DMS 273 (cell line): ENCODE measurements at regions not wholly inside any gene's neighbourhood (a gene's known extent, or its start where the extent isn't known, plus 50 kb on each side); places are given as distances from the start of the nearest gene placed in this dataset.
"Not testable (repeated sequence)": the region's sequence is repeated elsewhere in the genome, so short reads cannot be mapped to it uniquely, and the experiment has no call there.

ENCODE experiments used
- DNase-seq: peaks from one replicate; lab custom pipeline; 2025; ENCODE audit not compliant: unreplicated experiment; lab: John Stamatoyannopoulos, UW

DNA sequence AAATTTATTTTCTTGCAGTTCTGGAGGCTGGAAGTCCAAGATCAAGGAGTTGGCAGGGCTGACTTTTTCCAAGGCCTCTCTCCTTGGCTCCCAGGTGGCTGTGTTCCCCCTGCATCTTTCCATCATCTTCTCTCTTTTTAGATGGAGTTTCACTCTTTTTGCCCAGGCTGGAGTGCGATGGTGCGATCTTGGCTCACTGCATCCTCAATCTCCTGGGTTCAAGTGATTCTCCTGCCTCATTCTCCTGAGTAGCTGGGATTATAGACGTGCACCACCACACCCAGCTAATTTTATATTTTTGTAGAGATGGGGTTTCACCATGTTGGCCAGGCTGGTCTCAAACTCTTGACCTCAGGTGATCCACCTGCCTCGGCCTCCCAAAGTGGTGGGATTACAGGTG lies 411.1 kb downstream of the RPS24 start:
- DNase-seq = not testable (repeated sequence)

DNA sequence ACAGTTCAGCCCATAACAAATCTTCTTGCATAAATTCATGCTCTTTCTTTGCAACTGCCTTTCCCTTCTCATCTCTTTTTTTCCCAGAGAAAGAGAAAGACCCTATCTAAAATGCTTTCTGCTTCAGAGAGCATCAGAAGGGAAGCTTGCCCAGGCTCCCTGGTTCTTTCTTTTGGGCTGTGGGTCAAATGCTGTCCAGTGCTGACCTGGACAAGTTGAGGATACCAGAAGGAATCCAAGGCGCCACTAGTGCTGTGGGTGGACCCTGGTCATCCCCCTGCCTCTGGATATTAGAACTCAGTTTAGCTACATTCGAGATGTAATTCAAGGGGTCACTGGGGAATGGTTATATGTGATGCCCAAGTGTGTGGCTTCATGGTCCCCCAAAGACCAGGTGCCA lies 411.6 kb downstream of the RPS24 start:
- DNase-seq = no peak

DNA sequence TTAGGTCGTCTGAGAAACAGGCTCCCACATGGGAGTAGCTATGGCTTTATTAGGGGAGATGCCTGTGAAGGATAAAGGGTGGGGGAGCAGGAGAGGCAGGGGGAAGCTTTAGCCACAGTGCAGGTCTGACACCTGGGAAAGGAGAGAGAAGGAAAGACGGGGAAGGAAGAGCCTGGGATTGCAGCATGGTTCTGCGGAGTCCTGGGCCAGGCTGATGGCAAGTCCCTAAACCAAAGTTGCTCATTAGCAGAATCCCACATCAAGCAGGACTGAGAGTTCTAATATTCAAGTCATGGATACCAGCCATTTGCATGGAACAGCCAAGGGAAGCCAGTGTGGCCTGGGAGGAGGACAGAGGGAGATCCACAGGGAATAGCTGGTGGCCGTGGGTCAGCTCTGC lies 414.8 kb downstream of the RPS24 start:
- no peak for DNase-seq

DNA sequence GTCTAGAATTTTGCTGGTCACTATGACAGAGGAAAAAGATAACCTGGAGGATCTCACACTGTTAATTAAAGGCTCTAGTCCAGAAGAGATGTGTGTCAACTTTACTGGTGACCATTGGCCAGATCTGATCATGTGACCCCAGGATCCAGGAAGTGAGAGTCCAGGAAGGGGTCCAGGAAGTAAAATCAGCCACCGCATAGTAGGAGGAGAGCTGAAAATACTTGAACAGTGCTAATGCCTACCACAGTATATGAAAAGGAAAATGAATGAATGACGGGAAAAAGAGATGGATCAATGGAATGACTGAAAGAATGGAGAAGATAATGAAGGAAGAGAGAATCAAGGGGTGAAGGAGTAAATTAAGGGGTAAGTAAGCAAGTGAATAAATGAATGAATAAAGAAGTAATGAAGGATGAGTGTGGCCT lies 415.3 kb downstream of the RPS24 start:
- DNase-seq = no peak

DNA sequence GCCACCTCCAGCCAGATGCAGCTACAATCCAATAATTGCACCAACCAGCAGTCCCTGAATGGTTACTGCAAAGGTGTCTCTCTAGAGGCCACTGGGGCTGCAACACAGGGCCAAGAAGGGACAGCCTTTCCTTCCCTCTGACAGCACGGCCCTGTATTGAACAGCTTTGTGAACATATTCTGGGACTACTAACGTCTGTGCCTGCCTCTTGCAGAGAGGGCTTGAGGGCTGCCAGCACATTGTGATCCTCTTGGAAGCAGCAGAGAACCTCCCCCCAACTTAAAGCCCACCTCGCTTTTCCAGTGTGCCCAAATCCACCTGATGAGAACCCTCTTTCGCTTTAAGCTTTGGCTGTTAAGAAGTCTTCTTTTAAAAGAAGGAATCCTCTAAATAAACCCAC lies 415.9 kb downstream of the RPS24 start:
- DNase-seq = no peak

DNA sequence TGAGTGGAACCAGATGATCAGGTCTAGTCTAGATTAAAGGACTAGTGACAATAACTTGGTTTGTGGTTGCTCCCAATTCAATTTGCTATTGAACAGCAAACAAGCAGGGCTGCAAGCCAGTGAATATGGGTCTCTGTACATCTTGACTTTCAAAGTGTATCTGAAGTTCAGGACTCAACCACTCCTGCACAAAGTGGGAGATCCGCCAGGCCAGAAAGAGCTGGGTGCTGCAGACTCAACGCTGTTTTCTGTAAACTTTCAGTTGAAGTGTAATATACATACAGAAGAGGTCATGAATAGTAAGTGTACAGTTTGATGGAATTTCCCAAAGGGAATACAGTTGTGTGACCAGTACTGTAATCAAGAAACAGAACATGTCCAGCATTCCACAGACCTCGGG lies 416.6 kb downstream of the RPS24 start:
- no peak for DNase-seq

DNA sequence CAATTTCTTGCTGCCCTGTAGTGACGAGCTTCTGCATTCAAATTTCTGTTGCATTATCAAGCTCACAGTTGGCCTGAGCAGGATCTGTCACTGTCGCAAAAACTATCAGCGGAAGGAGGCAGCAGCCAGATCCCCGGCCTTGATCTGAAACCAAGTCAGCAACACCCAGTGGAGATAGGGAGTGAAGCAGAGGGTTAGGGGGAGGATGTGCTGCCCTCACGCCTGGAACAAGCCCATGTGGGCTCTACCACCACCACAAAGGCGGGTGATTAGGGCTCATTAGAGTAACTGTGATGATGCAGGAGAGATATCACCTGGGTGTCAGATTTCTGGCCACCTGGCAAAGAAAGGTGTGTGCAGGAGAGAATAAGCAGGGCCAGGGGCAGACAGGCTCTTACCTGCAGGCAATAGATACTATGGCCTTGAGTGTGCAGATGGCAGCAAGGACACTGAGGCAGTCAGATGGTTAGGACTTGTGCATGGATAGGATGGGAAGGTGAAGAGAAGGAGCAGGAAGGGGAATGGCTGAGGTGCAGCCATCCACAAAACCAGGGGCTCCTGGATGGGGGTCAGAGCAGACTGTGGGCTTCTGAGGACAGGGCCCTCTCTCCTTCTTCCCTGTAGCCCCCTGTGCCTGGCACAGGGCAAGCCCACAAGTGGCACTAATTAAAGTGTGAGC lies 417.3 kb downstream of the RPS24 start:
- no peak for DNase-seq

DNA sequence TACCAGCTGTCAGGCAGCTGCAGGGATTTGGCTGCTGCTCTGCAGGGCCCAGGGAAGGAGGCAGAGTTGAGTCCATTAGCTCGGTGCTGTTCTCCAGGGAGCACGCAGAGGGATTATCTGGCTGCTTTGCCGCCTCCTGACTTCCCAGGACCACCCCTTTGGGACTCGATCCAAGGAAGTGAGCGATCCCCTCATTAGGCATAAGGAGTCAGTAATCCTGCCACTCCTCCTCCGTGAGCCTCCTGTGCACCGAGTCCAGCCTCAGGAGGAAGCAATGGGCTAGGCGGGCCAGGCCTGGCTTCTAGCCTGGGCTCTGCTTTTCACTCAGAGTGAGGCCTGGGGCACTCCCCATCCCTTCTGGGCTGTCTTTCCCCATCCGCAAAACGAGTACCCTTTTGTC lies 417.9 kb downstream of the RPS24 start:
- peak; percentile 93 for DNase-seq

DNA sequence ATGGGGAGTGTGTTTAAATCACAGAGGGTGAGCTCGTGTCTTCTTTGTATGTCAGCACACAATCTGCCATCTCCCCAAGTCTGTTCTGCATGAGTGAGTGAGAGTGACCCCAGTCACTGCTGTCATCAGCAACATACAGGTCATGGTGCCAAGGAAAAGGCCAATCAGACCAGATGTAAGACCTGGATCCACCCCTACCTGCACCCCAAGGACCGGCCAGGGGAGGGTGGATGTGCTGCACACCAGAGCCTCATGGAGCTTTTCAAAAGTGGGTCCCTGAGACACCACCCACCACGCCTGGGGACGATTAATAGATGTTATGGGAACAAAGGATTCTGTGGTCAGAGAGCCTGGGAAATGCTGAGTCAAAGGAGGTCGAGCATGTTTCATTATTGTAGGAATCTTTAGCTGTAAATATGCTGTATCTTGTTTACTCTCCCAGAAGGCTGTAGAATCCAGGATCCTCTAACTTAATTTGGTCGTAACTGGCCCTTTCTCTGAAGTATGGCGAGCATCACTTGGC lies 420.5 kb downstream of the RPS24 start:
- no peak for DNase-seq

DNA sequence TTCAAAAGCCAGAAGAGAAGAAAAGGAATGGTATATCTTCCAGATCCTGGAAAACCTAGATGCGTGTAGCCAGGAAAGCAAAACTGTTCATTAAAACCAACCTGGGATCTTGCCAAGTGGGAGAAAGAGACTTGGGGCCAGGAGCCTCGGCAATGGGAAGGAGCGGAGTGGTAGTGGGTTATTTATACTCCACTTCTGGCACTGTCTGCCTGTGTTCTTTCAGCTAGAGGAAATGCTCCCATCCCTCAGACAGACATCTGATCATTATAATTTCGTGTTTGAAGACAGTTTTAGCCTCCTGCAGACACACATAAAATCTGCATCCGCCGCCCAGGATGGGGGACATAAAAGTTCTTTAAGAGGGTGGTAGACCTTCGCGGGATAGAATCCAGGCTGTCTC lies 421.6 kb downstream of the RPS24 start:
- peak; percentile 24 for DNase-seq

DNA sequence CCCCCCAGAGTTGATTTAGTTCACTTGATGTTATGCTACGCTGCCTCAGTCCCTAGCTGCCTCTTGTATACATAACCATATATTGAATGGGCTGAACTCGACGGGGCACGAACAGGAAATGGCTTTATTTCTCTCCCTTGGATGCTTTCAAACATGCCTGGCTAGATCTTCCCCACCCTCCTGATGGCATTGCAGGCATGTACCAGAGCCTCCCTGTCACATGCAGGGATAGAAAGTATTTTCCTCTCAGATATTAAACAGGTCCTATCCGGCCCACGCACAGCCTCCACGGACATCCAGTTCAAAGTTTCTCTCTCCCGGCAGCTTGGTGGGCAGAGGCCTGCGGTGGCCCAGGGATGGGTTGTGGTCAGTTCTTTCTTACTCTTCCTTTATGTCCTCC lies 422.1 kb downstream of the RPS24 start:
- DNase-seq = no peak

DNA sequence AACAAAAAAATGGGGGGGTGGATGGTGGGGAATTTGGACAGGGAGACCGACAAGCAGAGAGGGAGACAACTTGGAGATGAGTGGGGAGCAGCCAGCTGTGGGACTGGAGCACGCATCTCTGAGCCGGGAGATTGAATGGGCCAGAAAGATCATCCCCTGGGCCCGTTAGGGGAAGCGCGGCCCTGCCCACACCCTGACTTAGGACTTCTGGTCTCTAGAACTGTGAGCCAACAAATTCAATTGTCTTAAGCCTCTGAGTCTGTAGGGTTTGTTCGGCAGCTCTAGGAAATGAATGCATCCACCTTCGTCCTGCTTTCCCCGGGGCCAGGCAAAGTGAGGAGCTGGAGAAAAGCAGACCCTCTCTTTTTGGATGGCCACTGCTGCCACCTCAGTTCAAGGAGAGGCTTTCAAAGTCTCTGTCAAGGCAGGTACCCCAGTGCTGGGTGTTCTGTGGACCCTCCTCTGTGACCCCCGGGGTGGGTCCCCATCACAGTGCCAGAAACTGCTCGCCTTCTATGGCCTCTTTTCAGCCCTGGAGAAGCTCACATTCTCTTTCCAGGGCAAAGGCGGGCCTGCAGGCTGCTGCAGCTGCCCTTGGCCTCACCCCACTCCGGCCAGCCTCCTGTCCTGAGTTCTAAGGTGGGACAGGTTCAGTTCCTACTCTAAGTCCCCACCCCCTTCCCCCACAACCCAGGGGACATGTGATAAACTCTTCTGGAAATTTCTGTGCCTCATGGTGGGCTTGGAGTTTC lies 423.2 kb downstream of the RPS24 start:
- DNase-seq = no peak

DNA sequence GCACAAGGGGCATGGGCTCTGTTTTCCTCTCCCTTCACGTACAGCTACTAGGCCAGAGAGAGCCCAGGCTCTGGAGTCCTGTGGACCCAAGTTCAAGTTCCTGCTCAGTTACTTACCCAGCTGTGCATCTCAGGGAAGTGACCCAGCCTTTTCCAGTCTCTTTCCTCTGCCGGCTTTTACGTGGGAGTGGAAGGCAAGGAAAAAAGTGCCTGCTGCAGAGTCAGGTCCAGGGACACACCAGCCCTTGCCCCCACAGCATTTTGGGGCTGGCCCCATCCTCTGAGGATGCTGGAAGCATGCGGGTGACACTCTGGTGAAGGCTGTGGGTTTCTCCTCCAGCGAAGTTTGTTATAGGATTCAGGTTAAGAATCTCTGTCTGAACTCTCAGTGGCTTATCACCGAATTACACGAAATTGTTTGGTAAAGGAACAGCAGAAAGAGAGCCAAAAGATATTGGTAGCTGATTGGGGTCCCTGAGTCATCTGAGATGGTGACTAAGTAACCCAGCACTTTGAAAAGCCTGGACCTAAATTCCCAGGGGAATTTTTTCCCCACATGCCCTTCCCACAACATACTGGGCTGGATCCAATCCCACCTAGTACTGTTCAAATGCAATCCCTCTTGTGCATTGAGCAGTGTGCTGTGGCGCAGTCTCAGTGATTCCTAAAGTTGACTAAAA lies 424.3 kb downstream of the RPS24 start:
- peak; percentile 53 for DNase-seq

DNA sequence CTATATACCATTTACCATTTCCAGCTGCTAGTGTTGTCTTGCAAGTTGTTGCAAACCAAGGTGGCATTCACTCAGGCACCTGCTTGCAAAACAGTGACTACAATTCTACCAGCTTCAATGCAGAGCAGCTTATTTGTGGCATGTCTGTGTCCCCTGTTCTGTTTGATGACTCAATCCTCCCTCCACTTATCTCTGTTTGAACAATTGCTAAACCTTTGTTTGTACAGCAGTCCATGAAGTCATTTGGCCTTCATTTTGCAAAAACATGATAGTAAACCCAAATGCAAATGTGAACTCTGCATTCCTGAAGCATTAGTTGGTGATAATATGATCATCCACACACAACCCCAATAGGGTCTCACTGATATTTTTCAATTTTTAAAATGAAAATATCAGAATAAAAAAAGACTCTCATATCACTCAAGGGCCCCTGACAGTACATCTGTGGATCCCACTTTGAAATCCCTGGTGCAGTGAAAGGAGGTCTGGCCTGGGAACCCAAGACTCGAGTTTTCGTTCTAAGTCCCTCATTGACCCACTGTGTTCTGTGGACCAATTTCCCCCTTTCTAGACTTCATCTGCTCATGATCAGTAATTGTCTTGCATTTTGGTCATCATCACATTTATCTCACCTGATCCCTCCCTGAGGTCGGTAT lies 425.4 kb downstream of the RPS24 start:
- peak; percentile 26 for DNase-seq

DNA sequence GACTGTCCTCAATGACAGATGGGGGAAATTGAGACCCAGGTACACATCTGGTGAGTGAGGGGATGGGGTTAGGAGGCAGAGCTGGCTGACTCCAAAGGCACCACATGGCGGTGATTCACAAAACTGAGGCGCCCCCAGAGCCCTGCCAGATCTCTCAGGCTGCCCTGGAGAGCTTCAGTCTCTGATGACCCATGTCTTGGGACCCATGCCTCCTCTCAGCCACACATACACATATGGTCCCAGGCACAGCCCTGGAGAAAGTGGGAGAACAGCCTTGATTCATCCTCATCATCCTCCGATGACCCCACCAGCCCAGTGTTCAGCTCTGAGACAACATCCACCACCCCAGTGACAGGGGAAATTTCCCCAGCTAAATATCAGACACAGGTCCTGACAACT lies 426.0 kb downstream of the RPS24 start:
- no peak for DNase-seq

DNA sequence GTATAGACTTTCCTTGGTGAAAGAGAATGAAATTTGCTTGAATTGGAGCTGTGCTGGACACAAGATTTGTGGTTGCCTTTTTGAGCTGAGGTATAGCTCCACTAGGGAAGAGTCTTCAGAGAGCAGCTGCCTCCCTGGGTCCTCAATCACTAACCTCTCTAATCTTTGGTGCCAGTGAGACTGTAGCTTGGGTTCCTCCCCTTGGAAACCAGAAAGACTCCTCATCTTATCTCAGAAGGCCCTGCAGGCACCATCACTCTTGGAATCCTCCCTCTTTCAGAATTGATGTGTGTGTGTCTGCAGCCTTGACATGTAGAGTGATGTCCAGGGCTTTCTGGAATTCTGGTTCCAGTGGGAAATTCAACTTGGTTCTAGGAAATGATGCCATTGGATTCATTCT lies 426.5 kb downstream of the RPS24 start:
- no peak for DNase-seq

DNA sequence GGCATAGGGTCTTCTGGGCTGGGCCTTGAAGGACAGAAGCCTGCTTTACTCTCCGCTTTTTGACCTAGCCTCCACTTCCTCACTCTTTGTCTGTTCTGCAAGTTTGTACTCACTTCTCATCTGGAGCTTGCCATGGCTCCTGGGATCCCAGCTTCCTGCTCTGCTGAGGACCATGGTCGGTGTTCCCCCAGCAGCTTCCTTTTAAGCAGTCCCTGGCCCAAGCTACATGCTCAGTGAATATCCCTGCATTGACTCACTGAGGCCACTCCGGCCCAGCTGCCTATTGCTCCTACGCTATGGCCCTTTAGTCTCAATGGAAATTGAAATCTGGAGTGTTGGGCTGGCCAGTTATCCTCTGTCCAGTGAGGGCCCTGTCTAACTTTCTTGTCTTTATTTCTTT lies 427.7 kb downstream of the RPS24 start:
- DNase-seq = no peak

DNA sequence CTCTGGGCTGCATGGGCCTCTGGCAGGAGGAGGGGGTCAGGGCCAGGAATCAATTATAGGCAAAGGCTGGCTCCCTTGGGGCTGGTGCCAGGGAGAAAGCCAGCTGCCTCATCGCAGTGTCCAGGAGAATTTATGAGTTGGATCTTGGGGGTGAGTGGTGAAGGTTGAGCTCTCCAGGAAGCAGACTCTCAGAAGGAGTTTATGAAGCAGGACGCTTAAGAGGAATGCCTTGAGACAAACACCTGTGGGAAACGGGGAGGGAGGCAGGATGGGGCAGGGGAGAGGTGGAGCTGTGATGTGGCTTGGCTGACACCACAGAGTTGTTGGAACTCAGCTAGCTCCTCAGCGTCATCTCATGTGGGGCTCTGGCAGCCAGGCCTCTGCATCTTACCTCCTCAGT lies 428.5 kb downstream of the RPS24 start:
- no peak for DNase-seq

DNA sequence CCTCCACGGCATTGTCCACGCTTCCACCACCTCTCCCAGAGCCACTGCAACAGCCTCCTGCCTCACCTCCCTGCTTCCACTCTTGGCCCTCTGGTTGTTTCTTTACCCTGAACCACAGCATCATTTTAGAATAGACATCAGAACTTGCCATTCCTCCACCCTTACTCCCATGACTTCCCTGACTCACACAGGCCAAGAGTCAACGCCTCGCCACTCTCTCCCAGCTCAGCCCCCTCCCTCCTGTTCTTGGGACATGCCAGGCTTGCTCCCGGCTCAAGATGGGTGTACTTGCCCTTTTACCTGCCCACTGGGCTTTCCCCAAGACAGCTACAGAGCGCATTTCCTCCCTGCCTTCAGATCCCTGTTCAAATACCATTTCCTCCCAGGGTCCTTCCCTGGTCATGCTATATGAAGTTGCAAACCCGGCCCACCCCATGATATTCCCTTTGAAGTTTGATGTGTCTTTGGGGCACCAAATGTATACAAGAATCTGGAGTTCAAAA lies 429.1 kb downstream of the RPS24 start:
- no peak for DNase-seq

DNA sequence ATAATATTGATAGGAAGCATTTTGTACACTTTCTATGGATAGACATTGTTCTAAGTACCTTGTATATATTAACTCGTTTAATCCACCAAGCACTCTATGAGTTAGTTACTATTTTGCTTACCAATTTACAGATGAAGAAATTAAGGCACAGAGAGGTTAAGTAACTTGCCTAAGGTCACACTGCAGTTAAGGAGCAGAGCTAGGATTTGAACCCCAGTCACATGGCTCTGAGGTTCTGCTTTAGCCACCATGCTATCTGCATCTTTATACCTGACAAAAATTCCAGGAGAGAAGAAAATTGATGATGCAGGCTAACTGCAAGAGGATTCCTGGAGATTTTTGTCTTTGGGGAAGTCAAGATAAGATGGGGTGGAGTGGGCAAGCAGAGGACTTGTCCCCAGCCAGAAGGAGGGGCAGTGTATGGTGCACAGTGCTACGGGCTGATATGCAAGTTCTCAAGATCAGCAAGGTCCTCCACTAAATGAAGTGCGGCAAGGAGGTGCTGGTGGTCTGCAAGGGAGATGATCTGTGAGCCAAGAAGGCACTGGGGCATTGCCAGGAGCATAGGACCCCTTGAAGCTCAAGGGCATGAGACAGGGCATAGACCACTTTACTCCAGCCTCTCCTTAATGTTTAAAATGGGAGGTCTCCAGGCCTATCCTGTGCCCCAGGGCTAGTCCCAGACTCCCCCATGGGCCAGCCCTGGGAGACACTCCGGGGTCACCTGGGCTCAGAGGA lies 430.6 kb downstream of the RPS24 start:
- DNase-seq = no peak

DNA sequence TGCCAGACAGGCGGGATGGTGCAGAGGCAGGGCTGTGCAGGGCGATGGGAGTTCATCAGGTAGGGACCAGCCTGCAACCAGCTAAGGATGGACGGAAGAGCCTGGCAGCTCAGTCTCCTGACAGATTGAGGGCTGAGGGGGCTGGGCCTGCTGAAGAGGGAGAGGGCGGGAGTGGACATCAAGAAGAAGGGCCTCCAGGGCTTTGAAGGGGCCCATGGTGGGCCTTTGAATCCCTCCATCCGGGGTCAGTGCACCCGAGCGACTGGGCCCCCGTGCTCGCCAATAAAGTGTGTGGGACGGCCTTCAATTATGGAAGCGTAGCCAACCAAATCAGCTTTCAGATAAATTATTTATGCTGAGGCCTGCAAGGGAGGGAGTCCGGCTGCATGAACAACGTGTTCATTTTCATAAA lies 431.2 kb downstream of the RPS24 start:
- no peak for DNase-seq
